Natural killer cell treated with Interleukin-12 subunit alpha and Interleukin-12 subunit beta and Interleukin-15 and Interleukin-18, amount 100 ng/mL, for 72 hours (primary cell): ENCODE measurements at regions not wholly inside any gene's neighbourhood (a gene's known extent, or its start where the extent isn't known, plus 50 kb on each side); places are given as distances from the start of the nearest gene placed in this dataset.
"Not testable (repeated sequence)": the region's sequence is repeated elsewhere in the genome, so short reads cannot be mapped to it uniquely, and the experiment has no call there.

Experiments used
- ATAC-seq, 2 donors: fragments of 150-1000 bp; cut with Tn5 transposase in 1 of 2; sonication (Bioruptor Pico), chemical (Tn5 transposase) in 1 of 2; 2 replicates each; pipeline ENCODE4 v1.10.0; 2021
- DNase-seq: peaks from one replicate; pipeline ENCODE4 v3.0.0; 2022; ENCODE audit warnings: low spot score
- H3K27ac Mint-ChIP-seq, 2 donors: 1 replicate in 1 of 2; 2 replicates in 1 of 2; pipeline ENCODE4 v1.8.0; 2022; ENCODE audit warnings: mixed read lengths in 2 of 2, mild to moderate bottlenecking in 1 of 2, moderate library complexity in 1 of 2
- H3K27me3 Mint-ChIP-seq, 2 donors: 1 replicate in 1 of 2; 2 replicates in 1 of 2; pipeline ENCODE4 v1.8.0; 2022; ENCODE audit warnings: mixed read lengths in 2 of 2
- H3K36me3 Mint-ChIP-seq: one replicate; pipeline ENCODE4 v1.8.0; 2022; ENCODE audit warnings: mixed read lengths
- H3K4me1 Mint-ChIP-seq, 2 donors: 1 replicate in 1 of 2; 2 replicates in 1 of 2; pipeline ENCODE4 v1.8.0; 2022; ENCODE audit warnings: low read depth in 2 of 2, mixed read lengths in 2 of 2, mild to moderate bottlenecking in 1 of 2
- H3K4me3 Mint-ChIP-seq: one replicate; pipeline ENCODE4 v1.8.0; 2022; ENCODE audit warnings: mixed read lengths
- H3K9me3 Mint-ChIP-seq: 2 replicates; pipeline ENCODE4 v1.8.0; 2022; ENCODE audit warnings: mixed read lengths

- Mint-ChIP-seq H3K4me3 (no peak overlapping the region), H3K27ac (no peak overlapping the region), H3K4me1 (no peaks in the 10 kb centered on the region), H3K27me3 (no peaks in the 10 kb centered on the region), H3K9me3 (no peaks in the 10 kb centered on the region), H3K36me3 (peaks cover 12% of the 10 kb centered on the region)
- ATAC-seq (no peak), DNase-seq (no peak)
Observed at GRCh38 chrY:19484997-19485396, 259.5 kb downstream of the KDM5D start.

DNA sequence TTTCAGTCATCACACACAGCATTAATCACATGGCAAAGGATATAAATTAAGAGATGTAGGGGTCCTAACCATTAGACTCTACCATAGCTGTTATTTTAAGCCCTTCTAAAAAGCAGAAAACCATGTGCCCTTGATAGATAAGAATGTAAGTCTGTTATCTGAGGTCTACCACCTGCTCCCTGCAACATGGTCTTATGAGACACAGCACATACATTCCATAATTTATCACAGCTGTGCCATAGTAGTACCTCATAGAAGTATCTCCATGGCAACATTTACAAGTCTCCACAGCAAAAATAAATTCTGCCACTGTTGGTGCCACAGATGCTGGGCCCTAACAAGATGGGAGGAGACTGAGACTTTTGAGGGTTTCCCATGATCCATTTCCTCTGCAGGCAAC, 265.4 kb downstream of the KDM5D start:
- H3K4me1 Mint-ChIP-seq = no peaks in the 10 kb centered on the region
- H3K9me3 Mint-ChIP-seq = no peaks in the 10 kb centered on the region
- no peak overlapping the region for H3K4me3 Mint-ChIP-seq
- no peaks in the 10 kb centered on the region for H3K36me3 Mint-ChIP-seq
- ATAC-seq (no peak), DNase-seq (no peak)
- H3K27me3 Mint-ChIP-seq = no peaks in the 10 kb centered on the region
- H3K27ac Mint-ChIP-seq = no peak overlapping the region

DNA sequence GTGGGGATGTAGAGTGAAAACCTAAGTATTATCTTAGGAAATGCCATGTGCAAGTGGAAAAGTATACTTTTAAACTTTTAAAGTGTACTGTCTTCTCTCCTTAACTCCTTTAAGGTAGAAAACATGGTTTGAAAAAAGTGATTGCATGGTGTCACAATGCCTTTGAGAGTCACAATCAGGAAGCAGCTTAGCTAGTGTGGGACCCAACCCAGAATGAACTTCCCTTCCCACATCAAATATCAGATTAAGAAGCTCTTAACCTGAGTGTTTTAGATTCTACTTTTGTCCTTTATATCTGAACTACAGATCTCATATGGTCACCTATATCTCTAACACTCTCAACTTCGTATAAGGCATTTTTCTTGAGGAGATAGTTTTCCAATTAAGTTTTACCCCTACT, 266.6 kb downstream of the KDM5D start:
- DNase-seq = no peak
- Mint-ChIP-seq H3K4me1 (no peaks in the 10 kb centered on the region), H3K27ac (no peak overlapping the region), H3K4me3 (no peak overlapping the region), H3K27me3 (no peaks in the 10 kb centered on the region), H3K36me3 (peaks cover 5% of the 10 kb centered on the region), H3K9me3 (no peaks in the 10 kb centered on the region)
- ATAC-seq = no peak

DNA sequence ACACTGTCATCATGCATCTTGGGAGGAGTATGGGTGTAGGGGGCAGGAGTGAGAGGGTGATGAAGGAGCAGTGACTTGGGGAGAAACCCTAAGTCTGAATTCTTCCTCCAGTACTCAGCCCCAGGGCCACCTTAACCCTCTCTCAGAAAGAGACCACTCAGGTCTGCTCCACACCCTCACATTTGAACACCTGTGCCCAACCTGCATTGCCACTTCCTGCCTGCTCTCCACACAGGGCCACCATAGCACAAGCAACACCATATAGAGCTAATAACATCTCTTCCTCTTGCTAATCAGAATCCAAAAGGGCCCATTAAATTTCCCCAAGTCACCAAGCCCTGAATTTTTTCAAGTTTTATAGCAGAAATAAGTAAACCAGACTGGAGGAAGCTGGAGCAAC, 278.7 kb downstream of the KDM5D start:
- H3K9me3 Mint-ChIP-seq = no peaks in the 10 kb centered on the region
- no peak for DNase-seq

DNA sequence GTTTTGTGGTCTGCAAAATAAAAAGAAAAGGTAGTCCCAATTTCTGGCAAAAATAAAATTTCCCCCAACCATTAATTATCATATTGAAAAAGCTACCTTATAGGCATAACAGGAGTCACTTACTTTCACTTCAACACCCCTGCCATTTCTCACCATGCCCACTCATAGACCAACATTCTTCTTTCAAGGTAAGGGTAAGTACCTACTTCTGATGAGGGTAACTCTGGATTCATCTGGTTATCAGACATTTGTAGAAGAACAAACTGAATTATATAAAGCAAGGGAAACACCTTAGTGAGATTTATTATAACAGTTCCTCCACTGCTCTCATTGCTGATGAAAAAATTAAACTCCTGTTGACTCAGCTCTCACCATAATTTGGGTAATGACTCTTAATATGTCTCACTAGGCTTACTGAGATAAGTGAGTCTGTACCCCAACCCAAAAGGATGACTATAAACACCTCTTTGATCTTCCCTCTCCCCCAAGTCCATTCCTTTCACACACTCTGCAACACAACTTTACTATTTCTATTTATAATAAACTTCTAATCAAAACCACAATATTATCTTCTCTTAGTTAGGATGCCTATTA, 287.6 kb downstream of the KDM5D start:
- Mint-ChIP-seq H3K4me1 (no peaks in the 10 kb centered on the region), H3K9me3 (no peaks in the 10 kb centered on the region), H3K27ac (no peak overlapping the region), H3K4me3 (no peak overlapping the region), H3K36me3 (peaks cover 4% of the 10 kb centered on the region), H3K27me3 (no peaks in the 10 kb centered on the region)
- no peak for DNase-seq
- ATAC-seq = no peak

More for the DNA sequence above, 278.7 kb downstream of the KDM5D start:
- ATAC-seq = no peak
- no peaks in the 10 kb centered on the region for H3K27me3 Mint-ChIP-seq
- H3K36me3 Mint-ChIP-seq = no peaks in the 10 kb centered on the region
- no peak overlapping the region for H3K27ac Mint-ChIP-seq
- no peak overlapping the region for H3K4me3 Mint-ChIP-seq
- H3K4me1 Mint-ChIP-seq = peaks cover 0 to 7% of the 10 kb centered on the region in 2 donors

DNA sequence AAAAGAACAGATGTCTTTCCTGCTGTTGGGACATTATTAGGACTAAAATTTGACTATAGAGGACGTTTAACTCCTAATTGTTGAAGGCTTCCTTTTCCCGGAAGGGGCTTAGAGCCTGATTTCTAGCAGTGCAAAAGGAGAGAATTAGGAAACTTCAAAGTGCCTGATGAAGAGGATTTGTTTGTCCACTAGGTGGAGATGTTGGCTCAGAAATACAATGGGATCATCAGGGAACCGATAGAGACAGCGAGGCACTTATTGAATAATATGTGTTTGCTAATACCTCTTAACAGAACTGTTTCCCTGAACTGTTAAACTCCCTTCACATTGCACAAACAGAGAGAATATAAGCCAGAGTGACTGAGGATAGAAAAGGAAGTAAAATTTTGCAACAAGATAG, 311.5 kb downstream of the KDM5D start:
- ATAC-seq (no peak), DNase-seq (no peak)
- H3K4me1 Mint-ChIP-seq = peaks cover 0 to 8% of the 10 kb centered on the region in 2 donors
- H3K27me3 Mint-ChIP-seq = no peaks in the 10 kb centered on the region
- H3K4me3 Mint-ChIP-seq = peak overlapping the region; percentile 18
- peaks cover 9% of the 10 kb centered on the region for H3K36me3 Mint-ChIP-seq
- no peaks in the 10 kb centered on the region for H3K9me3 Mint-ChIP-seq
- no peak overlapping the region for H3K27ac Mint-ChIP-seq

- ATAC-seq = no peak
- Mint-ChIP-seq H3K27me3 (peaks cover 0 to 25% of the 10 kb centered on the region in 2 donors), H3K9me3 (no peaks in the 10 kb centered on the region), H3K4me1 (peaks cover 0 to under 1% of the 10 kb centered on the region in 2 donors), H3K36me3 (no peaks in the 10 kb centered on the region), H3K27ac (no peak overlapping the region), H3K4me3 (no peak overlapping the region)
- DNase-seq = no peak
Observed at GRCh38 chrY:19427736-19428518, 316.6 kb downstream of the KDM5D start.

- H3K27me3 Mint-ChIP-seq = peaks cover 0 to 33% of the 10 kb centered on the region in 2 donors
- ATAC-seq, H3K27ac Mint-ChIP-seq, DNase-seq, H3K9me3 Mint-ChIP-seq, H3K4me1 Mint-ChIP-seq, H3K36me3 Mint-ChIP-seq, H3K4me3 Mint-ChIP-seq: not testable (repeated sequence)
Observed at GRCh38 chrY:19427191-19427590, 317.3 kb downstream of the KDM5D start.

DNA sequence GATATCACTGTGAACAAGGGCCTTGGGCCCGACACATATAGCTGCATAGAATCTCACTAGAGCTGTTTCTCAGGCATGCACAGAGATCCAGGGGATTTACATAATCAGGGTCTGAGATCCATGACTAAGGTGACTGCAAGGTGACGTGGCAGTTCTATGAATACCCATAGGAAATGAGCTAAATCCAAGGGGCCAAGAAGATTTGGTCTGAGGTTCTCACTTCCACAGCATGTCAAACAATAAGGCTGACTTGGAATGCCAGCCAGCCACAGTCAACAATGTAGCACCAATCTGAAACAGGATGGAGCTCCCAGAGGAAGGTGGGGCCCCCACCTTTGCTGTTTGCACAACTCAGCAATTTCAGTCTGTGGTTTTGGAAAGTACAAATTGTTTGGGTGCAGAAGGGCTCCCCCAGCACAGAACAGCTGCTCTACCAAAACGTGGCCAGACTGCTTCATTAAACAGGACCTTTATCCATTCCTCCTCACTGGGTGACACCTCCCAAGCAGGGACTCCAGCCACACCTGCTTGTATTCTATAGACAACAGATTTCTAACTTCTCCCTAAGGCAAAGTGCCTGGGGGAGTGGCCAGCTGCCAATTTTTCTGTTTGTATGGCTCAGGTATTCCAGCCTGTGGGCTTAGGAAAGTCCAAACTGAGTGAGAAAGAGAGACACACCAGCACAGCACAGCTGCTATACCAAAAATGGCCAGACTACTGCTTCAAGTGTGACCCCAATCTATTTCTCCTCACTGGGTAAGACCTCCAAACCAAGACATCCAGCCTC, 333.4 kb downstream of the KDM5D start:
- ATAC-seq (no peak), DNase-seq (no peak)
- H3K4me3 Mint-ChIP-seq = no peak overlapping the region
- H3K36me3 Mint-ChIP-seq = no peaks in the 10 kb centered on the region
- H3K27ac Mint-ChIP-seq = no peak overlapping the region
- no peaks in the 10 kb centered on the region for H3K4me1 Mint-ChIP-seq
- H3K27me3 Mint-ChIP-seq = no peaks in the 10 kb centered on the region
- no peaks in the 10 kb centered on the region for H3K9me3 Mint-ChIP-seq

DNA sequence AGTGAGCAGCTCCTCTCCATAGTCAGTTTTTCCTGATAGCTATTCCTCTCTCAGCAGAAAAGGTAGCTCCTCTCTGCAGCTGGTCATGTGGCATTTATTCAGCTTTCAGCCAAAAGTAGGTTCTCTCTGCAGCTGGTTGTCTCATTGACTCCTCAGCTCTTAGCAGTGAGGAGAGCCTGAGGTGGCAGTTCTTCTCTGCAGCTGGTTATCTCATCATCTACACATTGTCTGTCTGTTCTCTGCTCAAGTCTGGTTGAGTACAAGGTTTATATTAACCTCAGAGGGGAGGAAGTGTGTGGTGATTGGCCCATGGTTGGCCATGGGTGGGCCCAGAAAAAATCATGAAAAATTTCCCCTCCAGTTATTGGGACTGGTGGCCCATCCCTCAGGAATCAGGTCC, 338.3 kb downstream of the KDM5D start:
- Mint-ChIP-seq H3K9me3 (no peaks in the 10 kb centered on the region), H3K4me1 (no peaks in the 10 kb centered on the region), H3K27me3 (peaks cover 0 to 5% of the 10 kb centered on the region in 2 donors), H3K27ac (no peak overlapping the region), H3K36me3 (no peaks in the 10 kb centered on the region), H3K4me3 (no peak overlapping the region)
- no peak for ATAC-seq
- no peak for DNase-seq

DNA sequence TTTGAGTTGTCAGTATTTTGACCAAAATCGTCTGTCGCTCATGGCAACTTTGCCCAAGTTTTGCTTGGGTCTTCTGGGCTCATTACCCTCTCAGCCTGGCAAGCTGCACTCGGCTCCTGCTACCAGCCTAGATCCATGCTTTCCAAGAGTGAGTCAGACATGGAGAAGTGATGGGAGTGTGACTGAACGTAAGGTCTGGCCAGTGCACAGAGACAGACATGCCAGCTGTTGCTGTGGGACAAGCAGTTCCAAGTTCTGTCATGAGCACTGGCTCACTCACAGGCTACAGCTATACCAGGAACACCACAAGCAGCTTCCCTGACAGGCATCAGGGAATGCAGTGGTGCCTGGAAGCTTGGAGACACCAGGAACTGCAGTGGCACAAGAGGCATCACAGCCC, 338.9 kb downstream of the KDM5D start:
- Mint-ChIP-seq H3K27ac (no peak overlapping the region), H3K36me3 (no peaks in the 10 kb centered on the region), H3K4me3 (no peak overlapping the region), H3K4me1 (no peaks in the 10 kb centered on the region), H3K9me3 (no peaks in the 10 kb centered on the region), H3K27me3 (peaks cover 0 to 5% of the 10 kb centered on the region in 2 donors)
- ATAC-seq (no peak), DNase-seq (no peak)

- no peaks in the 10 kb centered on the region for H3K36me3 Mint-ChIP-seq
- no peak for DNase-seq
- no peaks in the 10 kb centered on the region for H3K27me3 Mint-ChIP-seq
- no peak overlapping the region for H3K27ac Mint-ChIP-seq
- no peak for ATAC-seq
- peak overlapping the region; percentile 45 for H3K4me3 Mint-ChIP-seq
- no peaks in the 10 kb centered on the region for H3K9me3 Mint-ChIP-seq
- H3K4me1 Mint-ChIP-seq = peaks cover 0 to 7% of the 10 kb centered on the region in 2 donors
Observed at GRCh38 chrY:19392876-19393275, 351.6 kb downstream of the KDM5D start.

GRCh38 chrY:19391922-19392321, 352.6 kb downstream of the KDM5D start:
- H3K27me3 Mint-ChIP-seq = no peaks in the 10 kb centered on the region
- no peak overlapping the region for H3K4me3 Mint-ChIP-seq
- H3K36me3 Mint-ChIP-seq = no peaks in the 10 kb centered on the region
- H3K4me1 Mint-ChIP-seq = peaks cover 0 to 7% of the 10 kb centered on the region in 2 donors
- H3K27ac Mint-ChIP-seq = no peak overlapping the region
- H3K9me3 Mint-ChIP-seq = no peaks in the 10 kb centered on the region
- no peak for DNase-seq
- ATAC-seq = no peak

DNA sequence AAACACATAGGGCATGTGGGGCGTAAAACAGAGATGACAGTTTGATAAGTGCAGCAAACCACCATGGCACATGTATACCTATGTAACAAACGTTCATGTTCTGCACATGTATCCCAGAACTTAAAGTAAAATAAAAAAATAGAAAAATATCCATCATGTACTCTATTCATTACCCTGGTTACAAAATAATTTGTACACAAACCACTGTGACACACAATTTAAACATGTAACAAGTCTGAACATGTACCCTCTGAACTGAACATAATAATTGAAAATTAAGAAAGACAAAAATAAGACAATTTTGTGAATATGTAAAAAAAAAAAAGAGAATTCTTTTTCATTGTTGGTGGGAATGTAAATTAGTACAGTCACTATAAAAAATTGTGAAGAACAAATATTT, 379.2 kb downstream of the KDM5D start:
- H3K4me3 Mint-ChIP-seq = no peak overlapping the region
- H3K4me1 Mint-ChIP-seq = no peaks in the 10 kb centered on the region
- no peaks in the 10 kb centered on the region for H3K9me3 Mint-ChIP-seq
- no peaks in the 10 kb centered on the region for H3K27me3 Mint-ChIP-seq
- no peak for ATAC-seq
- H3K27ac Mint-ChIP-seq = no peak overlapping the region
- DNase-seq = no peak
- no peaks in the 10 kb centered on the region for H3K36me3 Mint-ChIP-seq
